Breast epithelium (tissue), 4 donors: ENCODE measurements at regions not wholly inside any gene's neighbourhood (a gene's known extent, or its start where the extent isn't known, plus 50 kb on each side); places are given as distances from the start of the nearest gene placed in this dataset.

Experiments used
- DNase-seq, 2 donors: peaks; one replicate each; pipeline ENCODE4 v3.0.0-alpha.2; 2019; ENCODE audit warnings: low spot score in 2 of 2
- H3K27ac ChIP-seq, 2 donors: fragments of 200-600 bp; sonication (generic) in 1 of 2; one replicate each; pipeline ENCODE4 v1.5.1; 2016 to 2019; ENCODE audit warnings: mild to moderate bottlenecking in 1 of 2
- H3K27me3 ChIP-seq, 2 donors: fragments of 200-600 bp; sonication (generic) in 1 of 2; one replicate each; pipeline versions ENCODE4 v1.5.1 to v1.6.0; 2017 to 2019; ENCODE audit warnings: control low read depth in 1 of 2, mild to moderate bottlenecking in 1 of 2
- H3K36me3 ChIP-seq: fragments of 200-600 bp; one replicate; pipeline ENCODE4 v1.5.1; 2019
- H3K4me1 ChIP-seq, 2 donors: fragments of 200-600 bp; sonication (generic); one replicate each; pipeline ENCODE4 v1.5.1; 2016 to 2019; ENCODE audit warnings: control low read depth in 1 of 2
- H3K4me3 ChIP-seq, 3 donors: fragments of 200-600 bp; sonication (generic); 1 replicate in 2 of 3; 2 replicates in 1 of 3; pipeline ENCODE4 v1.5.1; 2016 to 2019; ENCODE audit warnings: mild to moderate bottlenecking in 3 of 3, moderate library complexity in 2 of 3
- H3K9me3 ChIP-seq, 2 donors: fragments of 200-600 bp; sonication (generic) in 1 of 2; one replicate each; pipeline ENCODE4 v1.5.1; 2016 to 2019; ENCODE audit warnings: control low read depth in 1 of 2
- POLR2A ChIP-seq: fragments of 450-650 bp; IDR thresholded peaks from one replicate; pipeline ENCODE4 v1.6.1; 2016; ENCODE audit warnings: antibody characterized with exemption, mild to moderate bottlenecking, moderate library complexity
- POLR2AphosphoS5 ChIP-seq, 3 donors: sonication (generic); formaldehyde crosslinking; IDR thresholded peaks; one replicate each; pipeline ENCODE4 v1.6.1; 2017; ENCODE audit warnings: antibody characterized with exemption in 3 of 3
- intact Hi-C: fragments of 100-400 bp; cut with DNase I; formaldehyde crosslinking; loops from one replicate; pipeline ENCODE4 v1.15.1; 2023; ENCODE audit warnings: low total_unique reads
- TF ChIP-seq, protein P1 (sequence below), 3 donors: fragments of 450-650 bp; IDR thresholded peaks; one replicate each; pipeline ENCODE4 v1.5.1; 2016 to 2017; ENCODE audit warnings: antibody characterized with exemption in 3 of 3, mild to moderate bottlenecking in 3 of 3, moderate library complexity in 3 of 3

DNA sequence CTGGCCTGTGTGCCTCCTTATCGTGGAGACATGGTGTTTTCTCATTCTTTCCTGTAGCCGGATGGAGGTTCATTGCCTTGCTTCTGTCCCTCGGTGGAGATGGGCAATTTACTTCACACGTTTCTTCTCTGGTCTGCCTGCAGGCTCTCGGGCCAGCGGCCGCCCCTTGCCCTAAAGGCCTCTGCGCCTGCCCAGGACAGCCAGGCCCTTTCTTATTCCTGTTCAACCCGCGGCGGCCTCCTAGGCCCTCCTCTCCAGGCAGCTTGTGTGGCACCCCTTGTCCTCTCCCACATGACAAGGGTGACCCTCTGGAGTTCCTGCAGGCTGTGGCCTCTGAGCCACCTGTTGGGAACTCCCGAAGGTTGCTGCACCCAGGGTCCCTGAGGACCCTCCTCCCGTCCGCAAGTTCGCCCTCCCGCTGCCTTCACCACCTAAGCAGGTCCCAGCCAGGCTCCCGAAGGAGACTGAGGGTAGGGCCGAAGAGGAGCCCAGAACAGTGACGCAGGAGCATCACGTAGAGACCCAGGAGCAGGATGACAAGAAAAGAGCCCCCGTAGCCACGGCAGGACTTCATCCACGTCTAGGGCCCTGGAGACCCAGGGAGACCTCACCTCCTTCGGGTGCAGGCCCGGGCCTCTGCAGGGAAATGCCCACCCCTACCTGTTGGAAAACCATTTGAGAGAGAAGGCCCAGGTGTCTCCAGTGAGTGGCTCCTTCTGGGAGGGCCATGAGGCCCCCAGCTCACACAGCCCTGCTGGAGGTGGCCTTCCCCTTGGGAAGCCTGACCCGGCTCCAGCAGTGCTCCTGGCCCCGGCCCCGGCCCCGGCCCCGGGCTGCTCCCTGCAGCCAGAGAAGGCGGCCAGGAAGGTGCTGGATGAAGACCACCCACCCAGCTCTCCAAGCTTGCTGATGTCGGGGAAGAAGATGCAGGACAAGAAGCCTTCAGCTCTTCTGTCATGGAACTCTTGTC is 291.4 kb downstream of the TLE4 start:
- intact Hi-C loops = no loop called here
- DNase-seq = no peak
- Histone ChIP-seq H3K27ac (no peak overlapping the region), H3K4me3 (no peak overlapping the region), H3K4me1 (no peaks in the 10 kb centered on the region), H3K27me3 (no peaks in the 10 kb centered on the region), H3K36me3 (no peaks in the 10 kb centered on the region), H3K9me3 (peaks cover 0 to 3% of the 10 kb centered on the region in 2 donors)
- TF ChIP-seq POLR2AphosphoS5 (IDR thresholded peaks at IDR 0.05) (no peak), POLR2A (no peak)
- TF ChIP-seq, protein P1, sequence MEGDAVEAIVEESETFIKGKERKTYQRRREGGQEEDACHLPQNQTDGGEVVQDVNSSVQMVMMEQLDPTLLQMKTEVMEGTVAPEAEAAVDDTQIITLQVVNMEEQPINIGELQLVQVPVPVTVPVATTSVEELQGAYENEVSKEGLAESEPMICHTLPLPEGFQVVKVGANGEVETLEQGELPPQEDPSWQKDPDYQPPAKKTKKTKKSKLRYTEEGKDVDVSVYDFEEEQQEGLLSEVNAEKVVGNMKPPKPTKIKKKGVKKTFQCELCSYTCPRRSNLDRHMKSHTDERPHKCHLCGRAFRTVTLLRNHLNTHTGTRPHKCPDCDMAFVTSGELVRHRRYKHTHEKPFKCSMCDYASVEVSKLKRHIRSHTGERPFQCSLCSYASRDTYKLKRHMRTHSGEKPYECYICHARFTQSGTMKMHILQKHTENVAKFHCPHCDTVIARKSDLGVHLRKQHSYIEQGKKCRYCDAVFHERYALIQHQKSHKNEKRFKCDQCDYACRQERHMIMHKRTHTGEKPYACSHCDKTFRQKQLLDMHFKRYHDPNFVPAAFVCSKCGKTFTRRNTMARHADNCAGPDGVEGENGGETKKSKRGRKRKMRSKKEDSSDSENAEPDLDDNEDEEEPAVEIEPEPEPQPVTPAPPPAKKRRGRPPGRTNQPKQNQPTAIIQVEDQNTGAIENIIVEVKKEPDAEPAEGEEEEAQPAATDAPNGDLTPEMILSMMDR (IDR thresholded peaks at IDR 0.05) = no peak

DNA sequence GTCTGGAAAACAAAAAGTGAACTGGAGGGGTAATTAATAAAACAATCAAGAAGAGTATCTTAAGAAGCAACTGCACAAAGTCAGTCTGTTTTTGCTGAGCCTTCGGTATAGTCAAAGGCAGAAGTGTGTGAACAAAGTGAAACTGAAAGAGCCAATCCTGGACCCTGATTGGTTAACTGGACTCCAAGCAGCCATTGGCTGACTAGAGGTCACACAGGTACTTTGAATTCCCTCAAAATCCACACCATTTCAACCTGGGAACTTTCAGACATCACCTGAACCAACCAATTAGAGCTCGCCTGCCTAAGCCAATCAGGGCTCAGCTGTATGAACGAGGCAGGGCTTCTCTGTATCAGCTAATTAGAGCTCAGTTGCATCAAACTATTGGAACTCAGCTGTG is 286.7 kb downstream of the TLE4 start:
- intact Hi-C loops = no loop called here
- H3K4me1 ChIP-seq = no peaks in the 10 kb centered on the region
- DNase-seq = no peak

DNA sequence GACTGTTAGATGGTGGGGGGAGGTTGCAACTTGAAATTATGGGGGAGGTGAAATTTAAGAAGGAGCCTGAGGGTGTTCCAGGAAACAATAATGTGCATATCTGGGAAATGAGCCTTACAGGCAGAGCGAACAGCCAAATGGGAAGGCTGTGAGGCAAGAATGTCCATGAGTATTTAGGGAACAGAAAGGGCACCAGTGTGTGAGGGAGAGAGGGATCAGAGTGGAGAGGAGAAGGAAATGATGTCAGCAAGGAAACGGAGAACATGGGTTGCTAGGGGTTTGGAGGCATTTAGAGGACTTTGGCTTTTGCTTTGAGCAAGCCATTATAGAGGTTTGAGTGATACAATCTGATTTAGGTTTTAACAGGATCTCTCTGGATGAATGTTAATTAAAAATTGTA is 285.4 kb downstream of the TLE4 start:
- H3K9me3 ChIP-seq = no peaks in the 10 kb centered on the region
- no peaks in the 10 kb centered on the region for H3K4me1 ChIP-seq
- H3K36me3 ChIP-seq = no peaks in the 10 kb centered on the region
- no peak overlapping the region for H3K4me3 ChIP-seq
- TF ChIP-seq POLR2AphosphoS5 (IDR thresholded peaks at IDR 0.05) = no peak
- no peak for TF ChIP-seq POLR2A
- TF ChIP-seq, protein P1 (IDR thresholded peaks at IDR 0.05) = no peak
- H3K27me3 ChIP-seq = no peaks in the 10 kb centered on the region
- H3K27ac ChIP-seq = no peak overlapping the region
- intact Hi-C loops = no loop called here
- no peak for DNase-seq

More for the DNA sequence above, 286.7 kb downstream of the TLE4 start:
- Histone ChIP-seq H3K27ac (no peak overlapping the region), H3K9me3 (peaks cover 0 to under 1% of the 10 kb centered on the region in 2 donors), H3K4me3 (no peak overlapping the region), H3K27me3 (no peaks in the 10 kb centered on the region), H3K36me3 (no peaks in the 10 kb centered on the region)
- TF ChIP-seq, protein P1 (IDR thresholded peaks at IDR 0.05) = no peak
- TF ChIP-seq POLR2A = no peak
- no peak for TF ChIP-seq POLR2AphosphoS5 (IDR thresholded peaks at IDR 0.05)

DNA sequence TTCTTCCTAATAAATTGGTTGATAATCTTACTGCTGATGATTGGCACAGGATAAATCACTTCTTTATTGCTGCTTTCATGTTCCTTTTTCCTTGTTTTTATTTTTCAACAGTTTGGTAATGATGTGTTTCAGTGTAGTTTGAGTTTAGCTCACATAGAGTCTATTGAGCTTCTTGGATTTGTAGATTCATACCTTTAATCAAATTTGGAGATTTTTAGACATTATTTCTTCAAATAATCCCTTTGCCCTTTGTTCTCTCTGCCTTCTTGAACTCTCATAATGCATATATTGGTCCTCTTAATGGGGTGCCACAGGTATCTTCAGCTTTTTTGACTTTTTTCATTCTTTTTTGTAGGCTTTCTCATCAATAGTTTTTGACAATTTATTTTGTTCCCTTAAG is 275.3 kb downstream of the TLE4 start:
- no peak overlapping the region for H3K4me3 ChIP-seq
- DNase-seq = no peak
- no peak overlapping the region for H3K27ac ChIP-seq
- no peaks in the 10 kb centered on the region for H3K4me1 ChIP-seq
- intact Hi-C loops = loop anchor here (5.0 kb wide), 1 partner anchor 1920 kb away; no protein-coding TSS in a partner anchor
- no peak for TF ChIP-seq POLR2AphosphoS5 (IDR thresholded peaks at IDR 0.05)
- TF ChIP-seq, protein P1 (IDR thresholded peaks at IDR 0.05) = no peak
- TF ChIP-seq POLR2A = no peak
- peaks cover 6 to 35% of the 10 kb centered on the region in 2 donors for H3K9me3 ChIP-seq
- no peaks in the 10 kb centered on the region for H3K36me3 ChIP-seq
- H3K27me3 ChIP-seq = no peaks in the 10 kb centered on the region
